Hepatocyte (in vitro differentiated cells): ENCODE measurements at regions not wholly inside any gene's neighbourhood (a gene's known extent, or its start where the extent isn't known, plus 50 kb on each side); places are given as distances from the start of the nearest gene placed in this dataset.

Source experiments
- DNase-seq: peaks from one replicate; pipeline ENCODE4 v3.0.0-alpha.2; 2016; ENCODE audit warnings: low spot score
- H2AFZ ChIP-seq: fragments of 200-600 bp; sonication (generic); 2 replicates; pipeline ENCODE4 v1.6.0; 2016; ENCODE audit warnings: antibody characterized with exemption, mild to moderate bottlenecking
- H3K27ac ChIP-seq: fragments of 200-600 bp; sonication (generic); 2 replicates; pipeline ENCODE4 v1.5.1; 2016; ENCODE audit warnings: mild to moderate bottlenecking
- H3K27me3 ChIP-seq: fragments of 200-600 bp; sonication (generic); 2 replicates; pipeline ENCODE4 v1.6.1; 2016
- H3K36me3 ChIP-seq: fragments of 200-600 bp; sonication (generic); replicated peaks from 2 replicates; pipeline ENCODE4 v1.5.1; 2016; ENCODE audit warnings: low read depth; ENCODE audit not compliant: insufficient read depth
- H3K4me1 ChIP-seq: fragments of 200-600 bp; sonication (generic); 2 replicates; pipeline ENCODE4 v1.5.1; 2016; ENCODE audit warnings: mild to moderate bottlenecking, moderate library complexity; ENCODE audit not compliant: insufficient read depth
- H3K4me2 ChIP-seq: fragments of 200-600 bp; sonication (generic); 2 replicates; pipeline ENCODE4 v1.6.0; 2016
- H3K4me3 ChIP-seq: fragments of 200-600 bp; sonication (generic); 2 replicates; pipeline ENCODE4 v1.5.1; 2016; ENCODE audit warnings: mild to moderate bottlenecking
- H3K79me2 ChIP-seq: fragments of 200-600 bp; sonication (generic); 2 replicates; pipeline ENCODE4 v1.6.0; 2017; ENCODE audit warnings: mild to moderate bottlenecking
- H3K9me2 ChIP-seq: fragments of 200-600 bp; sonication (generic); replicated peaks from 2 replicates; pipeline ENCODE4 v1.6.0; 2017; ENCODE audit warnings: mild to moderate bottlenecking; ENCODE audit not compliant: insufficient read depth
- H3K9me3 ChIP-seq: fragments of 200-600 bp; sonication (generic); 2 replicates; pipeline ENCODE4 v1.5.1; 2016; ENCODE audit warnings: low read depth, mild to moderate bottlenecking
- H4K20me1 ChIP-seq: fragments of 200-600 bp; sonication (generic); 2 replicates; pipeline ENCODE4 v1.6.0; 2016; ENCODE audit warnings: mild to moderate bottlenecking; ENCODE audit not compliant: insufficient read depth, poor library complexity, severe bottlenecking
- CTCF ChIP-seq: fragments of 200-600 bp; sonication (generic); IDR thresholded peaks from 2 replicates; pipeline ENCODE4 v1.5.1; 2016; ENCODE audit warnings: antibody characterized with exemption, mild to moderate bottlenecking; ENCODE audit not compliant: poor library complexity
- EZH2 ChIP-seq: fragments of 200-600 bp; sonication (generic); IDR thresholded peaks from 2 replicates; pipeline ENCODE4 v1.6.1; 2016; ENCODE audit warnings: antibody characterized with exemption, mild to moderate bottlenecking, borderline replicate concordance
- EZH2phosphoT487 ChIP-seq: fragments of 200-600 bp; sonication (generic); IDR thresholded peaks from one replicate; pipeline ENCODE4 v1.6.1; 2018; ENCODE audit warnings: antibody characterized with exemption, mild to moderate bottlenecking, low read depth, moderate library complexity; ENCODE audit not compliant: unreplicated experiment, severe bottlenecking
- WGBS: methylation state at CpG from one replicate; pipeline ENCODE4 v1.1.6; 2016; ENCODE audit warnings: low lambda C conversion rate; ENCODE audit errors: missing lambda C conversion rate; 5-methylcytosine and 5-hydroxymethylcytosine counted together

GRCh38 chr6:135797361-135797760 lies 54.1 kb upstream of the PDE7B start:
- no peaks in the 10 kb centered on the region for H3K79me2 ChIP-seq
- no peak for DNase-seq
- no peak overlapping the region for H3K4me3 ChIP-seq
- no peaks in the 10 kb centered on the region for H3K27me3 ChIP-seq
- WGBS = 85% methylated on average over 3 of the region's 3 CpGs
- H3K27ac ChIP-seq = no peak overlapping the region
- no peaks in the 10 kb centered on the region for H3K9me3 ChIP-seq
- H2AFZ ChIP-seq = no peak overlapping the region
- no peaks in the 10 kb centered on the region for H3K4me1 ChIP-seq
- no peak for TF ChIP-seq CTCF
- no peak for TF ChIP-seq EZH2
- no peak for TF ChIP-seq EZH2phosphoT487
- H3K4me2 ChIP-seq = no peak overlapping the region
- H3K9me2 ChIP-seq = no peaks in the 10 kb centered on the region
- no peaks in the 10 kb centered on the region for H3K36me3 ChIP-seq
- no peaks in the 10 kb centered on the region for H4K20me1 ChIP-seq

GRCh38 chr6:135798751-135799515 lies 52.6 kb upstream of the PDE7B start:
- H3K4me1 ChIP-seq = no peaks in the 10 kb centered on the region
- H3K4me2 ChIP-seq = no peak overlapping the region
- 83% methylated on average over 4 of the region's 4 CpGs for WGBS
- H2AFZ ChIP-seq = no peak overlapping the region
- no peak overlapping the region for H3K27ac ChIP-seq
- no peaks in the 10 kb centered on the region for H3K27me3 ChIP-seq
- H4K20me1 ChIP-seq = no peaks in the 10 kb centered on the region
- H3K9me2 ChIP-seq = no peaks in the 10 kb centered on the region
- H3K4me3 ChIP-seq = no peak overlapping the region
- H3K36me3 ChIP-seq = no peaks in the 10 kb centered on the region
- H3K9me3 ChIP-seq = no peaks in the 10 kb centered on the region
- TF ChIP-seq CTCF = no peak
- no peak for TF ChIP-seq EZH2phosphoT487
- no peak for TF ChIP-seq EZH2
- H3K79me2 ChIP-seq = no peaks in the 10 kb centered on the region
- no peak for DNase-seq
